NCI-H2029 (cell line): ENCODE measurements at regions not wholly inside any gene's neighbourhood (a gene's known extent, or its start where the extent isn't known, plus 50 kb on each side); places are given as distances from the start of the nearest gene placed in this dataset.
"Not testable (repeated sequence)": the region's sequence is repeated elsewhere in the genome, so short reads cannot be mapped to it uniquely, and the experiment has no call there.

Source experiments
- DNase-seq: peaks from one replicate; lab custom pipeline; 2025; lab: John Stamatoyannopoulos, UW

- DNase-seq: no peak
Measured at GRCh38 chr2:186927867-186928191, 78.9 kb upstream of the ZSWIM2 start.

DNA sequence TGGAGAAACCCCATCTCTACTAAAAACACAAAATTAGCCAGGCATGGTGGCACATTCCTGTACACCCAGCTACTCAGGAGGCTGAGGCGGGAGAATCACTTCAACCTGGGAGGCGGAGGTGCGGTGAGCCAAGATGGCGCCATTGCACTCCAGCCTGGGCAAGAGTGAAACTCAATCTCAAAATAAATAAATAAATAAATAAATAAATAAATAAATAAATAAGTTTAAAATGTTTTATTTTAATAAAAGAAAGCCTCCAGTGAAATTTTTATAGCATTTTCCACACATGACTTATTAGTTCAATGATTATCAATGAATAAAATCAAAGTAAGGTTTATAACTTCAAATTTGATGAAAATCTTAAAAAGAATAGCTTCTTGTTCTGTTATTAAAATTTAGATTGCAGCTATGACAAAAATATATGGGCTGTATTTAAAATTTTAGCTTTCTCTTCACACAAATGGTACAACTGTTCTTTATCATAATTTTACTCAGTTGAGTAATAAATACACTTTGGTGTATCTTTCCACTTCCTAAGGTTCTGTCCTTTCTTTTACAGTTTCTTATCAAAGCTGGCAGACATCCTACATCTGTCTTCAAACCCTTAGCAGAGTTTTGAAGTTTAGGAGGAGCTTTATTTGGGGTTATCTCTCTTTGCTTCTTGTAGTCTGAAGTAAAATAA, 78.4 kb upstream of the ZSWIM2 start:
- no peak for DNase-seq

DNA sequence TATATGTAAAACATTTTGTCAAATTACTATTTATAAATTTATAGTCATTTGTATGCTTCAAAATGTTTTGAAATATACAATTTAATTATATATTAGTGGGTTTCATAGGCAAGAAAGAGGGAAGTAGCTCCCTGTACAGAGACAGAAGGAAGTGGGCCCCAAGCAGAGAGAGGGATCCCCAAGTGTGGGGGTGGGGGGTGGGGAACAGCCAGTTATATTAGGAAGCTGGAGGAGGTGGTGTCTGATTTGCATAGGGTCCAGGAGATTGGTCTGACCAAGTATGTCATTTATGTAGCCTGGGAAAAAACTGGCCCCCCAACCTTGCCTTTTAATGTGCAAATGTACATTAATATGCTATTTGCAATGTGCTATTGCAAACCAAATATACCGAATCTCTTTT, 76.5 kb upstream of the ZSWIM2 start:
- DNase-seq: no peak

DNA sequence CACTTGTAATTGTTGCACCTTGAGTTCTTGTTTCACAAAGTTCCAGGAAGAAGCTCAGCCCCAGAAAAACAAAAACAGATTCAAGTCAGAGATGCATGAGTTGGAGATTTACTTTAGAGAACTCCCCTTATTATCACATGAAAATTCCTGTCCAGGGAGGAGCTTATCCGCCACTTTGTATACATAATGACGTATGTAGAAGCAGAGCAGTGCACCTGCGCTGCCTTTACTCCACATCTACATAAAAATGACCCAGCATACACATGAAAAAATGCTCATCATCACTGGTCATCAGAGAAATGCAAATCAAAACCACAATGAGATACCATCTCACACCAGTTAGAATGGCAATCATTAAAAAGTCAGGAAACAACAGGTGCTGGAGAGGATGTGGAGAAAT, 73.3 kb upstream of the ZSWIM2 start:
- not testable (repeated sequence) for DNase-seq

DNA sequence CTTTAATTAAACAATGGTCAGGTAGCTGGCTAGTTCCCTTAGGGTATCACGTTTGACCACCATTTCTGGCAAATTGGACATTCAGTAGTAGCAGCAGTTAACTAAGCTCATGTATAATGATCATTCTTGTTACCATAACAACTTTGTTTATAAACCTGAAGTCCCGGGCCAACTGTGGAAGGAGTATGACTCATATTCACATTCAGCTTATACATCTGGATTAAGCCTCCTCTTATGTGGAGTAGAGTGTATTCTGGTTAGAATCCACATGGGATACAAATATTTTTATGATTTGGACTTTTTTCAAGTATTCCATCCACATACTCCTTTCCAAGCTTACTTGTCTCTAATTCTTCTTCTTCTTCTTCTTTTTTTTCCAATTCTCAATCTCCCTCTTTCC, 70.3 kb upstream of the ZSWIM2 start:
- DNase-seq: peak; percentile 45

GRCh38 chr2:186918495-186918894, 69.5 kb upstream of the ZSWIM2 start:
- no peak for DNase-seq

GRCh38 chr2:186917866-186918265, 68.9 kb upstream of the ZSWIM2 start:
- DNase-seq: no peak

GRCh38 chr2:186913870-186914269, 64.9 kb upstream of the ZSWIM2 start:
- no peak for DNase-seq

DNA sequence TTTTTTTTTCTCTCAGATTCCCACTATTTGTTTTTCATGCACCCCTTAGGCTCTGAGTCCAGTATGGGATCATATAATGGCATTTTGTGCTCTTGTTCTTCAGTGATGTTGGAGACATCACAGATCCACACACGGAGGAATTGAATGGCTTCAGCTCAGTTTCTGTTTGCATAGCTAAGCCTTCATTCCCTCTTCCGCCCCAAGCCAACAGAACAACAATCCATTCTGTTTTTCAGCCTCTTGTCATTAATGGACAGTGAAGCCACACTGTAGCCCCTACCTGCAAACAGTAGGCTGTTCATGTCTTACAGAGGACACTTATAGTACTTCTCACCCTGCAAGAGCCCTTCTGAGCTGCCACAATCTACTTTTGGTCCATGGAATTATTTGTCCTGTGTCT, 64.0 kb upstream of the ZSWIM2 start:
- DNase-seq: no peak

- DNase-seq: no peak
Measured at GRCh38 chr2:186911551-186912085, 62.6 kb upstream of the ZSWIM2 start.

GRCh38 chr2:186910996-186911395, 62.0 kb upstream of the ZSWIM2 start:
- DNase-seq: no peak

DNA sequence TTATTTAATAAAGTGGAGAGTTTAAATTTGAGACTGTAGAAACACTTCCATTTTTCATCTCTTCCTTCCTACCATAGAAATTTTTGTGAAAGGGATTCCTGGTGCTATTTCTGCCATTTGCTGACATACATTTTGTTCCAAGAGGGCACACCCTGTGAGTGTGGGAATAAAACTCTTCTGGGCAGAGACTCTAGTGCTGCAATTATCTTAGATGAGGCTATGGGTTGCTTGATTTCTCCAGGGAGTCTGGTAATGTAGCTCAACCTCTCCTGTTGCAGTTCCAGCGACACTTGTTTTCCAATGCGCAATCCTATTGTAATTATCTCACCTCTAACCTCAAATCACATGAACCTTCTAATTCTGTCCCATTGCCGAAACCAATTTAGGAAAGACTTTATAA, 60.1 kb upstream of the ZSWIM2 start:
- no peak for DNase-seq

DNA sequence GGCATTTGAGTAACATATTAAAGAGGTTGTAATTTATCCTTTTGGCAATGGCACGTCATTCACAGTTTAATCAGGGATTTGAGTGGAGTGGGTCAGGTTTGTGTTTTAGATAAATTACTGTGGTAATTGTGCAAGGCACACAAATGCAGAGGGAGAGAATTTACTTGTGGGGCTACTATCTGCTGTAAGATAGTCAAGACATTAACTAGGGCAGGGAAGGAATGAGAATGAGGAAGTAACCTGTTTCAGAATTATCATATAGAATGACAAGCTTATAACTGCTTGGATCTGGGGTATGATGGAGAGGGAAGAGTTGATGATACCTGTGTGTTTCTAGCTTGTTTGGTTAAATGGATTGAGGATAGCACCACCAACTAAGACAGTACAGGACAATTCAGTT, 58.9 kb upstream of the ZSWIM2 start:
- no peak for DNase-seq

GRCh38 chr2:186903216-186903615, 54.2 kb upstream of the ZSWIM2 start:
- DNase-seq: no peak
